Mesothelial cell of epicardium (in vitro differentiated cells): ENCODE measurements at regions not wholly inside any gene's neighbourhood (a gene's known extent, or its start where the extent isn't known, plus 50 kb on each side); places are given as distances from the start of the nearest gene placed in this dataset.

Source experiments
- DNase-seq, 2 experiments: peaks; one replicate each; pipeline ENCODE4 v3.0.0; 2021; ENCODE audit warnings: low spot score in 2 of 2; ENCODE audit not compliant: unreplicated experiment in 2 of 2
- H3K27ac Mint-ChIP-seq: 2 replicates; pipeline ENCODE4 v1.8.0; 2021; ENCODE audit warnings: mixed read lengths
- H3K27me3 Mint-ChIP-seq: 2 replicates; pipeline ENCODE4 v1.8.0; 2021; ENCODE audit warnings: low read depth, mixed read lengths
- H3K36me3 Mint-ChIP-seq: 2 replicates; pipeline ENCODE4 v1.8.0; 2021; ENCODE audit warnings: mixed read lengths
- H3K4me1 Mint-ChIP-seq: 2 replicates; pipeline ENCODE4 v1.8.0; 2021; ENCODE audit warnings: mixed read lengths
- H3K4me3 Mint-ChIP-seq: 2 replicates; pipeline ENCODE4 v1.8.0; 2021; ENCODE audit warnings: mild to moderate bottlenecking, moderate library complexity, mixed read lengths
- H3K9me3 Mint-ChIP-seq: 2 replicates; pipeline ENCODE4 v1.8.0; 2021; ENCODE audit warnings: mixed read lengths
- CTCF ChIP-seq: fragments of 200-600 bp; sonication (generic); IDR thresholded peaks from one replicate; pipeline ENCODE4 v1.5.0; 2021; ENCODE audit warnings: antibody characterized with exemption; ENCODE audit not compliant: unreplicated experiment

GRCh38 chr2:120673205-120673550, 62.5 kb upstream of the GLI2 start:
- Mint-ChIP-seq H3K4me3 (no peak overlapping the region), H3K27ac (no peak overlapping the region), H3K36me3 (no peaks in the 10 kb centered on the region), H3K27me3 (peaks cover 68% of the 10 kb centered on the region), H3K9me3 (no peaks in the 10 kb centered on the region), H3K4me1 (peaks cover 6% of the 10 kb centered on the region)
- TF ChIP-seq CTCF = no peak
- no peak for DNase-seq

GRCh38 chr2:120673571-120674061, 62.1 kb upstream of the GLI2 start:
- TF ChIP-seq CTCF = no peak
- no peak overlapping the region for H3K4me3 Mint-ChIP-seq
- H3K27me3 Mint-ChIP-seq = peaks cover 68% of the 10 kb centered on the region
- no peaks in the 10 kb centered on the region for H3K36me3 Mint-ChIP-seq
- no peak for DNase-seq
- H3K4me1 Mint-ChIP-seq = peaks cover 6% of the 10 kb centered on the region
- no peaks in the 10 kb centered on the region for H3K9me3 Mint-ChIP-seq
- no peak overlapping the region for H3K27ac Mint-ChIP-seq

- no peaks in the 10 kb centered on the region for H3K36me3 Mint-ChIP-seq
- no peak for DNase-seq
- no peak overlapping the region for H3K27ac Mint-ChIP-seq
- H3K27me3 Mint-ChIP-seq = peaks cover 65% of the 10 kb centered on the region
- no peak overlapping the region for H3K4me3 Mint-ChIP-seq
- H3K4me1 Mint-ChIP-seq = peaks cover 4% of the 10 kb centered on the region
- TF ChIP-seq CTCF = no peak
- H3K9me3 Mint-ChIP-seq = no peaks in the 10 kb centered on the region
Observed at GRCh38 chr2:120674246-120675170, 61.2 kb upstream of the GLI2 start.

GRCh38 chr2:120675460-120676130, 60.1 kb upstream of the GLI2 start:
- H3K4me3 Mint-ChIP-seq = no peak overlapping the region
- no peaks in the 10 kb centered on the region for H3K36me3 Mint-ChIP-seq
- H3K4me1 Mint-ChIP-seq = no peaks in the 10 kb centered on the region
- no peaks in the 10 kb centered on the region for H3K9me3 Mint-ChIP-seq
- DNase-seq = peak in 1 of 2 experiments; percentile 71
- H3K27ac Mint-ChIP-seq = no peak overlapping the region
- peaks cover 58% of the 10 kb centered on the region for H3K27me3 Mint-ChIP-seq
- TF ChIP-seq CTCF = peak; percentile 69

GRCh38 chr2:120677221-120677620, 58.4 kb upstream of the GLI2 start:
- no peak for DNase-seq
- TF ChIP-seq CTCF = no peak
- Mint-ChIP-seq H3K36me3 (no peaks in the 10 kb centered on the region), H3K4me1 (no peaks in the 10 kb centered on the region), H3K27me3 (peaks cover 64% of the 10 kb centered on the region), H3K4me3 (no peak overlapping the region), H3K9me3 (no peaks in the 10 kb centered on the region), H3K27ac (no peak overlapping the region)
